Immature natural killer cell (primary cell): ENCODE measurements at regions not wholly inside any gene's neighbourhood (a gene's known extent, or its start where the extent isn't known, plus 50 kb on each side); places are given as distances from the start of the nearest gene placed in this dataset.

Experiments used
- DNase-seq, 3 donors: peaks; one replicate each; pipeline ENCODE4 v3.0.0; 2022; ENCODE audit warnings: mixed read lengths in 1 of 3
- H3K27ac Mint-ChIP-seq, 6 donors: one replicate each; pipeline ENCODE4 v1.8.0; 2020; ENCODE audit warnings: mixed read lengths in 6 of 6, mild to moderate bottlenecking in 5 of 6, inconsistent platforms in 4 of 6, moderate library complexity in 3 of 6
- H3K27me3 Mint-ChIP-seq, 3 donors: one replicate each; pipeline ENCODE4 v1.8.0; 2020 to 2021; ENCODE audit warnings: low read depth in 3 of 3, mild to moderate bottlenecking in 3 of 3, mixed read lengths in 3 of 3, moderate library complexity in 3 of 3, inconsistent platforms in 1 of 3
- H3K36me3 Mint-ChIP-seq, 3 donors: one replicate each; pipeline ENCODE4 v1.8.0; 2020; ENCODE audit warnings: mixed read lengths in 3 of 3, inconsistent platforms in 2 of 3, mild to moderate bottlenecking in 2 of 3
- H3K4me1 Mint-ChIP-seq, 2 donors: one replicate each; pipeline ENCODE4 v1.8.0; 2020; ENCODE audit warnings: inconsistent platforms in 2 of 2, mild to moderate bottlenecking in 2 of 2, mixed read lengths in 2 of 2, moderate library complexity in 1 of 2
- H3K4me3 Mint-ChIP-seq, 5 donors: one replicate each; pipeline ENCODE4 v1.8.0; 2020; ENCODE audit warnings: mild to moderate bottlenecking in 5 of 5, mixed read lengths in 5 of 5, inconsistent platforms in 3 of 5, moderate library complexity in 3 of 5
- H3K9me3 Mint-ChIP-seq, 6 donors: one replicate each; pipeline ENCODE4 v1.8.0; 2020; ENCODE audit warnings: mild to moderate bottlenecking in 6 of 6, mixed read lengths in 6 of 6, inconsistent platforms in 4 of 6, moderate library complexity in 3 of 6

DNA sequence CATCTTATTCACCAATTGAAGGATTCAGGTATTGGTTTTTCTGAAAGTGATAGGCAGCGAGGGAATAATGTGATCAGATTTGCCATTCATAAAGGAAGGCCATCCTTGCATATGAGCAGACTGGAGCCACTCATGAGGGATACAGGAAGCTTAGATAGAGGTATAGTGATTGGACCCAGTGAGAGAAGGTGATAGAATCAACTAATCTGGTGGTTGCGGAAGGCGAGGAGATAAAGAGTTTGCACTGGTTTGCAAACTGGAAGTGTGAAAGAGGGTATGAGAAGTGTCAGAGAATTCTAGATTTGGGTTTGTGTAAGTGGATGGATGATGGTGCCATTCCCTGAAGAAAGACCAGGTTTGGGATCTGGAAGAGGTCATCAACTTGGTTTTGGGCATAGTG lies 57.3 kb upstream of the RASGEF1B start:
- Mint-ChIP-seq H3K27ac (peak overlapping the region in 1 of 6 donors; percentile 1), H3K4me1 (peaks cover 9 to 10% of the 10 kb centered on the region in 2 donors), H3K9me3 (no peaks in the 10 kb centered on the region), H3K4me3 (no peak overlapping the region), H3K36me3 (peaks cover 0 to 4% (median 3%) of the 10 kb centered on the region in 3 donors), H3K27me3 (no peaks in the 10 kb centered on the region)
- DNase-seq = no peak

DNA sequence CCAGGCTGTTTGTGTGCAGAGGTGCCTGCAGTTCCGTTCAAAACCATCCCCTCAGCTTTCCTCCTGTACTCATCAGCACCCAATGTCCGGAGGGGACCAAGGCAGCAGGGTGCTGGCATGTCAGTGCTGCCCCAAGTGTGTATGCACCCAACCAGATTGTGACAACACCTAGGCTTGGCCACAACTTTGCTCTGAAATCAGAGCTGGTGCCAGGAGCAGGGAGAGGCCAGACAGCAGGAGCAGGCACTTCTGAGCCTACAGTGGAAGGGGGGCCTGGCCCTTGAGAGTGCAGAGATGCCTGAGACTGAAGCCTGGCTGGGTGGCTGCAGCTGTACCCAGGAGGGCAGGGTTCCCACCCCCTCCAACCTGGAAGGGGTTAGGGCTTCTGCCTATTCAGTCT lies 56.5 kb upstream of the RASGEF1B start:
- Mint-ChIP-seq H3K36me3 (peaks cover 0 to 4% (median 3%) of the 10 kb centered on the region in 3 donors), H3K27ac (no peak overlapping the region), H3K4me3 (no peak overlapping the region)

DNA sequence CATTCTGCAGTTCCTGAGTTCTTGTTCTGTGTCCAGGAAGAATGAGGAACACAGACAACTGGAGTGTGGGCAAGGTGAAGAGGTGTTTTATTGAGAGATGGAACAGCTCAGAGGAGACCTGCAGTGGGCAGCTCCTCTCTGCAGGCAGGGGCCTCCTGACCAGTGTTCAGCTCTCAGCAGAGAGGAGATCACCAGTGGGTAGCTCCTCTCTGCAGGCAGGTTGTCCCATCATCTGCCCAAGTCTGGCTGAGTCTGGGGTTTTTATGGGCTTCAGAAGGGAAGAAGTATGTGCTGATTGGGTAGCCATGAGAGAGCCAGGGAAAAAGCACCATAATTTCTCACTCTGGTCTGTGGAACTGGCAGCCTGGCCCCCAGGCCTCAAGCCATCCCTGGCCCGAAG lies 56.0 kb upstream of the RASGEF1B start:
- DNase-seq = no peak
- Mint-ChIP-seq H3K4me3 (no peak overlapping the region), H3K36me3 (peaks cover 0 to 4% (median 3%) of the 10 kb centered on the region in 3 donors), H3K4me1 (peaks cover 9 to 10% of the 10 kb centered on the region in 2 donors), H3K27me3 (peaks cover 0 to 2% (median 0%) of the 10 kb centered on the region in 3 donors), H3K27ac (no peak overlapping the region), H3K9me3 (no peaks in the 10 kb centered on the region)

More for the DNA sequence above, 56.5 kb upstream of the RASGEF1B start:
- Mint-ChIP-seq H3K4me1 (peaks cover 9 to 10% of the 10 kb centered on the region in 2 donors), H3K27me3 (no peaks in the 10 kb centered on the region), H3K9me3 (no peaks in the 10 kb centered on the region)
- DNase-seq = no peak

DNA sequence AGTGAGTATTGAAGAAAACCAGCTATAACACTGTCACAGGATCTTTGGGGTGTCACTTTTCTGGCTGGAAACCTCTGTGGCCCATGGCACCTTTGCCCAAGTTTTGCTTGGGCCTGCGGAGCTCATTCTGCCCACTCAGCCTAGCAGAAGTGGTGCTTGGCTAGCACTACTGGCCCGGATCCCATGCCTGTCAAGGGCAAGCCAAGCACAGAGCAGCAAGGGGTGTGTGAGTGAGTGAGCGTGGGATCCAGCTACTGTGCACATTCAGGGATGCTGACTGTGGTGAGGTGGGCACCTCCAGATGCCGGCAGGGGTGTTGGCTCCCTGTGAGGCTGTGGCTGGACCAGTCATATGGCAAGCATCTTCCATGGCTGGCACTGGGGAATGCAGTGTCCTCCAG lies 55.4 kb upstream of the RASGEF1B start:
- Mint-ChIP-seq H3K4me3 (no peak overlapping the region), H3K4me1 (peaks cover 9 to 10% of the 10 kb centered on the region in 2 donors), H3K27me3 (peaks cover 0 to 4% (median 0%) of the 10 kb centered on the region in 3 donors), H3K27ac (no peak overlapping the region), H3K9me3 (no peaks in the 10 kb centered on the region), H3K36me3 (peaks cover 0 to 4% (median 3%) of the 10 kb centered on the region in 3 donors)
- DNase-seq = no peak

DNA sequence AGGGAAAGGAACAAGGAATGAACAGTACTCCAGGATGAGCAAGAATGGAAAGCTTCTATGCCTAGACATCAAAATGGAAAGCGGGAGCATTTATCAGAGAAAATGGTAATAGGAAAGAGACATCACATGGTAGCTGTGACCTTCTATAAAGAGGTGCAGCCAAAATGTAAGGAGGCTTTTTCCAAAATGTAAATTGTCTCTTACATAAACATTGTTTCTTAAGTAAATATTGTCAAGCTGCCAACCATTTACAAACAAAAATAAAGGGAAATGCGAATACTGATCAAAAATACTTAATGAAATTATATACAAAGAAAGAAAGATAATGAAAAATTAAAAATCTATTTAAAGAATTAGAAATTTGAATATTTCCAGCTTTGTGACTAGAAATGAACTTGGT lies 55.0 kb upstream of the RASGEF1B start:
- Mint-ChIP-seq H3K4me3 (no peak overlapping the region), H3K4me1 (peaks cover 9 to 10% of the 10 kb centered on the region in 2 donors), H3K36me3 (peaks cover 0 to 4% (median 3%) of the 10 kb centered on the region in 3 donors), H3K9me3 (no peaks in the 10 kb centered on the region), H3K27ac (no peak overlapping the region), H3K27me3 (peaks cover 0 to 4% (median 0%) of the 10 kb centered on the region in 3 donors)
- no peak for DNase-seq

DNA sequence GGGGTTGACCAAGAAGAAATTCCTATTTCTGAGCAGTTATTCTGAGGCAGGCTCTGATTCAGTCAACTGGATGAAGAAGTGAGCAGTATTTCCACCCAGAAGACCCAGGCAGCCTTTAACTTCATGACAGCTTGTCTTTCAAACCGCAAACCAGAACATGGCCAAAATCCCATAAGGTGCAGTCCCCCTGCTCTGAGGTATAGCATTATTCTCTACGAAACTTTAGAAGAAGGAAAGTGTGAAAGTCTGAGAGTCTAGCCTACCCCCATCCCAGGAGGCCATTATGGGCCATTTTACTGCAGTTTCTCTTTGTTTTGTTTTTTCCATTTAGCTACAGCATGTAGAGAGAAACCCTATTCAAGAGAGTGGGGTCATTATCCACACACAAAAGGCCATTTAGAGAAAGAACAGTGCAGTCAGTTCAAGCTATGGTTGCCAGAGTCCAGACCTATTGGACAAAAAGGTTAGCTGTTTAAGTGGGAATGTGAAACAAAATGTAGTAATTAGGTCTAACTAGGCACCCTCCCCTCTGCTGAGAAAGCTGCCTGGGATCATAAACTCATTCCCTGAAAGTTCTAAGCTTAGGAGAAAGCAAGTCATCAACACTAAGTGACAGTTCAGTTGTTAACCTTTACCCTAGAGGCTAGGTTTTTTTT lies 52.1 kb upstream of the RASGEF1B start:
- H3K4me3 Mint-ChIP-seq = no peak overlapping the region
- peaks cover 0 to 4% (median 0%) of the 10 kb centered on the region in 3 donors for H3K27me3 Mint-ChIP-seq
- H3K4me1 Mint-ChIP-seq = peaks cover 4% of the 10 kb centered on the region in 2 donors
- no peak overlapping the region for H3K27ac Mint-ChIP-seq
- DNase-seq = no peak
- peaks cover 0 to 4% (median 3%) of the 10 kb centered on the region in 3 donors for H3K36me3 Mint-ChIP-seq
- H3K9me3 Mint-ChIP-seq = no peaks in the 10 kb centered on the region

DNA sequence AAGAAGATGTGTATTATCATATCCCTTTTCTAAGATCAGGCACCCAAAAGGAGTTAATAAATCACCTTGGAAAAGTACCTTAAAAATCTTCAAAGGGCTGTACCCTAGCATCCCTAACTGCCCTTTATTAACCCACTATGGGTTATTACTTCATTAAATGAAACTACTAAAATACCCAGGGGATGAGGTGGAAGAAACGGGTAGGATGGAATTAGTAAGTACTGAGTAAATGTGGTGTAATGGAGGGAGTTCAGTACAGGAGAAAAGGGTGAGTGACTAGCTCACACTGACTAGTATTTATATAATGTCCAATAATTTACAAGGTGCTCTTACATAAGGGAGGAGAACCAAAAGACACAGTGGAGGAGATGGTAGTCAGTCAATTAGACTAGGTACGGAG lies 51.0 kb upstream of the RASGEF1B start:
- Mint-ChIP-seq H3K36me3 (peaks cover 0 to 4% (median 3%) of the 10 kb centered on the region in 3 donors), H3K4me1 (no peaks in the 10 kb centered on the region), H3K4me3 (no peak overlapping the region), H3K27ac (no peak overlapping the region), H3K27me3 (peaks cover 0 to 4% (median 0%) of the 10 kb centered on the region in 3 donors), H3K9me3 (no peaks in the 10 kb centered on the region)
- DNase-seq = no peak

DNA sequence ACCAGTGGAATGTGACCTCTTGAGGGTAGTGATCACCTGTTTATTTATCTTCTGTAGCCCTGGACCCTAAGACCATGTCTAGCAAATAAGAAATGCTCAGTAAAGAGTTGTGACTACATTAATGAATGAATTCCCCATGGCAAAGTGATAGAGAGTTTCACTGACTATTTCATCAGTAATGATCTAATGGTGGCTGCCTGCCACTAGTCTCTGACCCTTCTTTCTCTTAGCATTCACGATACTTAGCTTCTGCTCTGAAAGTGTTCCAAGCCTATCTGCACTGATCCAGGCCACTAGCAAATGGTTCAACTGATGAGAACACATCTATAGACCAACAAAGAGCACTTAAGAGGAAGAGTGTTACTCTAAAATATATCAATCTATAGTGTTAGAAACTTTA lies 50.0 kb upstream of the RASGEF1B start:
- Mint-ChIP-seq H3K27ac (no peak overlapping the region), H3K27me3 (peaks cover 0 to 4% (median 2%) of the 10 kb centered on the region in 3 donors), H3K4me1 (peaks cover 0 to under 1% of the 10 kb centered on the region in 2 donors), H3K4me3 (no peak overlapping the region), H3K9me3 (no peaks in the 10 kb centered on the region), H3K36me3 (peaks cover 0 to 4% (median 3%) of the 10 kb centered on the region in 3 donors)
- no peak for DNase-seq
